Gastrocnemius medialis (tissue), 4 donors: ENCODE measurements at regions not wholly inside any gene's neighbourhood (a gene's known extent, or its start where the extent isn't known, plus 50 kb on each side); places are given as distances from the start of the nearest gene placed in this dataset.

ENCODE experiments used
- POLR2A ChIP-seq, 2 donors: fragments of 450-650 bp; IDR thresholded peaks; one replicate each; pipeline ENCODE4 v1.6.1; 2017; ENCODE audit warnings: antibody characterized with exemption in 2 of 2, mild to moderate bottlenecking in 2 of 2, moderate library complexity in 2 of 2
- TF ChIP-seq, protein P1 (sequence below), 5 experiments: fragments of 450-650 bp in 3 of 5; fragments of 200-600 bp in 2 of 5; sonication (generic) in 2 of 5; IDR thresholded peaks in 4 of 5; conservative IDR thresholded peaks in 1 of 5; 1 replicate in 4 of 5; 2 replicates in 1 of 5; pipeline ENCODE4 v1.5.1; 2016 to 2019; ENCODE audit warnings: antibody characterized with exemption in 5 of 5, mild to moderate bottlenecking in 3 of 5, moderate library complexity in 3 of 5

DNA sequence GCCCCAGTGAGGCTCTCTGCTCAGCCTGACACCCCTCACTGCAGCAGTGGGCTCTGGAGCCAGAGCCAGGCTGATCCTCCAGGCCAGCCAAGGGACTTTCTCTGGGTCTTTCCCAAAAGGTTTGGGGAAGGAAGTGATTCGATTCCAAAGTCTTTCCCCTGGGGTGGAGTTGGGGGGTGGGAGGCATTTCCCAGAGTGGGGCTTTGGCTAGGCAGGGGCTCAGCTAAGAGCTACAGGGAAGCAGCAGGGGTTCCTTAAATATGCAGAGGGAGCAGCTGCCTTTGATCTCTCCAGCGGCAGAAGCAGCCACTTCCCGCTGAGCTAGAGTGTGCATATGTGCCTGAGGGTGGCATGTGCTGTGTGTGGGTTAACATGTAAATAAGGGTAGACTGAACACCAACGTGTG is 192.9 kb downstream of the INSC start:
- TF ChIP-seq, protein P1, sequence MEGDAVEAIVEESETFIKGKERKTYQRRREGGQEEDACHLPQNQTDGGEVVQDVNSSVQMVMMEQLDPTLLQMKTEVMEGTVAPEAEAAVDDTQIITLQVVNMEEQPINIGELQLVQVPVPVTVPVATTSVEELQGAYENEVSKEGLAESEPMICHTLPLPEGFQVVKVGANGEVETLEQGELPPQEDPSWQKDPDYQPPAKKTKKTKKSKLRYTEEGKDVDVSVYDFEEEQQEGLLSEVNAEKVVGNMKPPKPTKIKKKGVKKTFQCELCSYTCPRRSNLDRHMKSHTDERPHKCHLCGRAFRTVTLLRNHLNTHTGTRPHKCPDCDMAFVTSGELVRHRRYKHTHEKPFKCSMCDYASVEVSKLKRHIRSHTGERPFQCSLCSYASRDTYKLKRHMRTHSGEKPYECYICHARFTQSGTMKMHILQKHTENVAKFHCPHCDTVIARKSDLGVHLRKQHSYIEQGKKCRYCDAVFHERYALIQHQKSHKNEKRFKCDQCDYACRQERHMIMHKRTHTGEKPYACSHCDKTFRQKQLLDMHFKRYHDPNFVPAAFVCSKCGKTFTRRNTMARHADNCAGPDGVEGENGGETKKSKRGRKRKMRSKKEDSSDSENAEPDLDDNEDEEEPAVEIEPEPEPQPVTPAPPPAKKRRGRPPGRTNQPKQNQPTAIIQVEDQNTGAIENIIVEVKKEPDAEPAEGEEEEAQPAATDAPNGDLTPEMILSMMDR (IDR thresholded peaks at IDR 0.05 in 4 of 5, conservative IDR thresholded peaks at IDR 0.05 in 1 of 5): no peak
- no peak for TF ChIP-seq POLR2A (IDR thresholded peaks at IDR 0.05)
